Stimulated activated CD8-positive, alpha-beta memory T cell treated with anti-CD3 and anti-CD28 coated beads, Interleukin-12 subunit alpha, Interleukin-12 subunit beta, amount 100 ng/mL, for 24 hours (primary cell): ENCODE measurements at regions not wholly inside any gene's neighbourhood (a gene's known extent, or its start where the extent isn't known, plus 50 kb on each side); places are given as distances from the start of the nearest gene placed in this dataset.
"Not testable (repeated sequence)": the region's sequence is repeated elsewhere in the genome, so short reads cannot be mapped to it uniquely, and the experiment has no call there.

ENCODE experiments used
- DNase-seq: peaks from one replicate; pipeline ENCODE4 v3.0.0-alpha.2; 2020; ENCODE audit errors: extremely low read depth

- no peak for DNase-seq
Measured at GRCh38 chr4:128649575-128650205, 159.8 kb upstream of the JADE1 start.

- DNase-seq = no peak
Measured at GRCh38 chr4:128649161-128649560, 160.3 kb upstream of the JADE1 start.

- no peak for DNase-seq
Measured at GRCh38 chr4:128648021-128648420, 161.5 kb upstream of the JADE1 start.

- not testable (repeated sequence) for DNase-seq
Measured at GRCh38 chr4:128646893-128647292, 162.6 kb upstream of the JADE1 start.

- not testable (repeated sequence) for DNase-seq
Measured at GRCh38 chr4:128644693-128645654, 164.5 kb upstream of the JADE1 start.

- not testable (repeated sequence) for DNase-seq
Measured at GRCh38 chr4:128644107-128644506, 165.4 kb upstream of the JADE1 start.

GRCh38 chr4:128641566-128641965 lies 167.9 kb upstream of the JADE1 start:
- not testable (repeated sequence) for DNase-seq

- no peak for DNase-seq
Measured at GRCh38 chr4:128639541-128640270, 169.8 kb upstream of the JADE1 start.

GRCh38 chr4:128636906-128637305 lies 172.6 kb upstream of the JADE1 start:
- DNase-seq = no peak

- DNase-seq = no peak
Measured at GRCh38 chr4:128635955-128636560, 173.4 kb upstream of the JADE1 start.

GRCh38 chr4:128635141-128635954 lies 174.2 kb upstream of the JADE1 start:
- no peak for DNase-seq

GRCh38 chr4:128633067-128633466 lies 176.4 kb upstream of the JADE1 start:
- no peak for DNase-seq

- DNase-seq = no peak
Measured at GRCh38 chr4:128630871-128631270, 178.6 kb upstream of the JADE1 start.

GRCh38 chr4:128623508-128624215 lies 185.8 kb upstream of the JADE1 start:
- DNase-seq = no peak

- not testable (repeated sequence) for DNase-seq
Measured at GRCh38 chr4:128620279-128620965, 189.1 kb upstream of the JADE1 start.

- no peak for DNase-seq
Measured at GRCh38 chr4:128615197-128615596, 194.3 kb upstream of the JADE1 start.

GRCh38 chr4:128608006-128608405 lies 201.5 kb upstream of the JADE1 start:
- DNase-seq = no peak

- no peak for DNase-seq
Measured at GRCh38 chr4:128606173-128606572, 203.3 kb upstream of the JADE1 start.

- no peak for DNase-seq
Measured at GRCh38 chr4:128604840-128605239, 204.7 kb upstream of the JADE1 start.

- no peak for DNase-seq
Measured at GRCh38 chr4:128604204-128604603, 205.3 kb upstream of the JADE1 start.
